Stomach (tissue), 4 donors: ENCODE measurements at regions not wholly inside any gene's neighbourhood (a gene's known extent, or its start where the extent isn't known, plus 50 kb on each side); places are given as distances from the start of the nearest gene placed in this dataset.

Experiments
- CTCF ChIP-seq, 7 experiments: fragments of 450-650 bp in 4 of 7; fragments of 200-600 bp in 3 of 7; sonication (generic) in 3 of 7; IDR thresholded peaks; one replicate each; pipeline ENCODE4 v1.5.1; 2016 to 2019; ENCODE audit warnings: antibody characterized with exemption in 7 of 7, control low read depth in 2 of 7, mild to moderate bottlenecking in 1 of 7
- EP300 ChIP-seq: sonication (generic); formaldehyde crosslinking; IDR thresholded peaks from one replicate; pipeline ENCODE4 v1.6.1; 2017; ENCODE audit warnings: antibody characterized with exemption
- POLR2A ChIP-seq, 4 donors: fragments of 450-650 bp; IDR thresholded peaks; one replicate each; pipeline ENCODE4 v1.6.1; 2016; ENCODE audit warnings: antibody characterized with exemption in 4 of 4, control low read depth in 2 of 4, mild to moderate bottlenecking in 1 of 4, moderate library complexity in 1 of 4

GRCh38 chr1:166261511-166261910, 94.7 kb upstream of the FAM78B start:
- TF ChIP-seq EP300, result no peak
- no peak for TF ChIP-seq POLR2A (IDR thresholded peaks at IDR 0.05)
- no peak for TF ChIP-seq CTCF (IDR thresholded peaks at IDR 0.05)
